ENCODE measurements at regions not wholly inside any gene's neighbourhood (a gene's known extent, or its start where the extent isn't known, plus 50 kb on each side); places are given as distances from the start of the nearest gene placed in this dataset.
"Not testable (repeated sequence)": the region's sequence is repeated elsewhere in the genome, so short reads cannot be mapped to it uniquely, and the experiment has no call there.

DNA sequence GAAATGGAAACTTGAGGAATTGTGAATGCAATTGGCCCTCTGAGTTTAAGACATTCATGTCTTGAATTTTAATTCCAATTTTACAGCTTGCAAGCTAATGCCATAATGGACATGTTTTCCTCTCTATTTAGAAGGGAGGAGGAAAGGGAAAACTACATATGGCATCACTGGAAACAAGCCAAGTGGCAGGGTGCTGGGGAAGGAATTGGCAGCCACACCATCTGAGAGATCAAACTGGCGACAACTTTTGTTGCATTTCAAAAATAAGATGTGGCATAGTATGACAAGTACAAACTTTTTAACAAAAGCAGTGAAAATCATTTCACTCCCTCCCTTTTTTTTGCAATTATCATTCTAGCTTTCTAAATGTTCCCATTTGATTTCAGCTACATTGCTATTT is 615.6 kb downstream of the CENPC start:
- DNase-seq (ENCODE audit: low read depth) = no peak

- not testable (repeated sequence) for DNase-seq (ENCODE audit: low read depth)
These were observed 616.4 kb downstream of the CENPC start for GRCh38 chr4:66928881-66929280.

DNA sequence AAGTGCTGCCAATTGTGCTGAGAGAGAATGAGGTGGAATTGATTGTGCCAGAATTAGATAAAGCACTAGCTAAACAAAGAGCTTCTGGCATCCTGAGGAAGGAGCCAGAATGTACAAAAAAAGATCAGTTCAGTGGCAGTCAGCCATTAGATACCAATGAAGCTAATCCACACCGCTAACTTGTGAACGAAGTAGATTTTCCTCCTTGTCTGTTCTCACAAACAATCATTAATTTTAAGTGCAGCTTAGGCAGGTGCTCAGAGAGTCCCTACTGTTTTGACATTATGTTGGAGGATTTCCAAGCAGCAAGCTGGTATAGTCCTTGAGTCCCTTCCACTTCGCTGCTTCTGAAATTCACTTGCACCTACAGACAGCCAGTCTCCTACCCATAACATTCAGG is 617.4 kb downstream of the CENPC start:
- no peak for DNase-seq (ENCODE audit: low read depth)

GRCh38 chr4:66926687-66927086 is 618.6 kb downstream of the CENPC start:
- no peak for DNase-seq (ENCODE audit: low read depth)

DNA sequence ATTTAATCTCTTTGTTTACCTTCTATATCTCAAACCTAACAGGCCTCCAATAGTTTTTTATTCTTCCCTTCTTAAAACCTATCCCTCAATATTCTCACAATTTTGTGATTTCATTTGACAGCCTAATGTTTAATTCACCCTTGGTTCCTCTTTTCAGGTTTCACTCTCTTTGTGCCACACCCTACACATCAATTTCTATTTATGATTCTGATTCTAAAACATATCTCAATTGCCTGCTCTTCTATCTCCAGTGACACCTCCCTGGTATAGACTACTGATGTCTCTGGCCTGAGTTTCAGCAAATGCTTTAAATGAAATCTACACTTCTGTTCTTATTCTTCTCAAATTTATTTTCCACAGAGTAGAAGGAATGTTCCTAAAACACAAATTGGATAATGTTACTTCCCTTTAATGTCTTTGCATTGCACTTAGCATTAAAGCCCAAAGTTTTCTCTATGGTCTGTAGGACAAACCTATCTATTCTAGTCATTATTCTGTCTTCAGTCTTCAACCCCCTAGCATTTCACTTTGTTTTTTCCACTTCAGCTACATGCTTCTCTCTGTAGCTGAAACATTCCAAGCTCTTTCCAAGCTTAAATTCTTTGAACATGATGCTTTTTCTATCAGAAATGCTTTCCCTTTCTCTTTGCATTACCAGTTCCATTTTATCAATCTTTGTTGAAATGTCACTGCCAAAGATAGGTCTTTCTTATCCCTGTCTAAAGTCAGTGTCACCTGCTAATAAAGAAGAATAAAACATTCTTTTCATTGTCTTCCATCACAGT is 622.0 kb downstream of the CENPC start:
- DNase-seq (ENCODE audit: low read depth) = no peak

- DNase-seq (ENCODE audit: low read depth) = no peak
These were observed 623.9 kb downstream of the CENPC start for GRCh38 chr4:66921433-66921832.

DNA sequence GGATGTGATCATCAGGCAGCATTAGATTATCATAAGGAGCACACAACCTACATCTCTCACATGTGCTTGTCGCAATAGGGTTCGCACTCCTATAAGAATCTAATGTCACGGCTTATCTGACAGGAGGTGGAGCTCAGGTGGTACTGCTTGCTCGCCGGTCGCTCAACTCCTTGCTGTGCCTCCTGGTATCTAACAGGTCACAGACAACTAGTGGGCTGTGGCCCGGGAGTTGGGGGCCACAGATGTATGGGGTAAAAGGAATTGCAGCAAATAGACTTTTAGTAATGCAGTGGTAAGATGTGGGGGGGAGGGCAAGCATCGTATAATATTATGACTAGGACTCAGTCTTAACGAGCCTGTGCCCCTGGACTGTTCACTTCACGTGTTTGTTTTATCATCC is 624.8 kb downstream of the CENPC start:
- no peak for DNase-seq (ENCODE audit: low read depth)

- no peak for DNase-seq (ENCODE audit: low read depth)
These were observed 633.4 kb downstream of the CENPC start for GRCh38 chr4:66911880-66912279.

- no peak for DNase-seq (ENCODE audit: low read depth)
These were observed 639.0 kb downstream of the CENPC start for GRCh38 chr4:66906314-66906713.

DNA sequence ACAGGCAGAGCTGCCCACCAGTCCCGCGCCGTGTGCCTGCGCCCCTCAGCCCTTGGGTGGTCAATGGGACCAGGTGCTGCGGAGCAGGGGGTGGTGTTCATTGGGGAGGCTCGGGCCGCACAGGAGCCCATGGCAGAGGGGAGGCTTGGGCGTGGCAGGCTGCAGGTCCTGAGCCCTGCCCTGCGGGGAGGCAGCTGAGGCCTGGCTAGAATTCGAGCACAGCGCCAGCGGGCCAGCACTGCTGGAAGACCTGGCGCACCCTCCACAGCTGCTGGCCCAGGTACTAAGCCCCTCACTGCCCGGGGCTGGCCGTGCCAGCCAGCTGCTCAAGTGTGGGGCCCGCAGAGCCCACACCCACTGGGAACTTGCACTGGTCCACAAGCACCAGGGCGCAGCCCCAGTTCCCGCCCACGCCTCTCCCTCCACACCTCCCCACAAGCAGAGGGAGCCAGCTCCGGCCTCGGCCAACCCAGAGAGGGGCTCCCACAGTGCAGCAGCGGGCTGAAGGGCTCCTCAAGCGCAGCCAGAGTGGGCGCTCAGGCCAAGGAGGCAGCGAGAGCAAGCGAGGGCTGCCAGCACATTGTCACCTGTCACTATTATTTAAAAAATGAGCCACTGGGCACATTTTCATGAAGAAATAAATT is 645.8 kb downstream of the CENPC start:
- no peak for DNase-seq (ENCODE audit: low read depth)

GRCh38 chr4:66893807-66894206 is 651.5 kb downstream of the CENPC start:
- no peak for DNase-seq (ENCODE audit: low read depth)

GRCh38 chr4:66887061-66887460 is 658.2 kb downstream of the CENPC start:
- DNase-seq (ENCODE audit: low read depth) = no peak

GRCh38 chr4:66885501-66886165 is 659.7 kb downstream of the CENPC start:
- no peak for DNase-seq (ENCODE audit: low read depth)

DNA sequence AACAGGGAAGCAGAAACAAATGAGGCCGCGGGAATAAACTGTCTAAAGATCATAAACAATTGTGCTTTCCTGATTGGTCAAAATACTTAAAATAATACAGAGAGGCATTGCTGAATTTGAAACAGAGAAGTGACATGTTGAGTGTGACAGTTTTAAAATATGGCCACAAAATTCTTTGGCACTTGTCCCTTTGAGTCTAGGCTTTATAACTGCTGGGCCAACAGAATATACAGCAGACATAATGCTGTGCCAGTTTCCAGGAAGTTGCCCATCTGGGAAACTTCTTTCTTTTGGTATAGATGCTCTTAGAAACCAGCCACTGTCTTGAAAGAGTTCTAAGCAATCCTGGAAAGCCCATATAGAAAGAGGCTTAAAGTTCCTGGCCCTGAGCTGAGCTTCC is 668.4 kb downstream of the CENPC start:
- DNase-seq (ENCODE audit: low read depth) = no peak

- DNase-seq (ENCODE audit: low read depth) = no peak
These were observed 672.6 kb downstream of the CENPC start for GRCh38 chr4:66872661-66873060.

DNA sequence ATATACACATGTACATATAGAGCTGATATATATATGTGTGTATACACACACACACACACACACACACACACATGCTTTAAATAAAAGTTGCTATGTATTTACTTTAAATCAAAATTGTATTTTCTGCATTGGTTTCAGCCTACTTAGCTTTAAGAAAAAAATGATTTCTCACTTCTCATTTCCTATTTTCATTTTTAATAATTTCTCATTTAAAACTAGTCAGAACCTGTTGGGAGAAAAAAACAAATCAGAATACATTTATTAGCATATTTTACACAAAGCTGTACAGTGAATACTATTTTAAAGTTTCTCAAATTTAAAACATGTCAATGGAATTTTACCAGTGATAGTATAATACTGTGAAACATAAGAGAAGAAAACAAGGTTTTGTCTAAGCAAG is 681.8 kb downstream of the CENPC start:
- no peak for DNase-seq (ENCODE audit: low read depth)

DNA sequence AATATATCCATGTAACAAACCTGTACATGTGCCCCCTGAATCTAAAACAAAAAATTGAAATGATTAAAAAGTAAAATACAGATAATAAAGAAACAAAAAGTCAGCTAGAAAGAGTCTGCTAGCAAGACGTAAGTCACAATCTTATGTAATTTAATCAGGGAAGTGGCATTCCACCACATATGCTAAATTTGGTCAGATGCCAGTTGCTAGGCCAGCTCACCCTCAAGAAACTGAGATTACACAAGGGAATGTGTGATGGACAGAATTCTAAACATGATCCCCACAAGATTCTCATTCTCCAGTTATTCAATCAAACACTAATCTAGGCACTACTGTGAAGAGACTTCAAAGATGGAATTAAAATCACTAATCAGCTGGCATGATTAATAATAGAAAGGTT is 689.3 kb downstream of the CENPC start:
- DNase-seq (ENCODE audit: low read depth) = no peak

GRCh38 chr4:66853845-66854244 is 691.5 kb downstream of the CENPC start:
- no peak for DNase-seq (ENCODE audit: low read depth)

DNA sequence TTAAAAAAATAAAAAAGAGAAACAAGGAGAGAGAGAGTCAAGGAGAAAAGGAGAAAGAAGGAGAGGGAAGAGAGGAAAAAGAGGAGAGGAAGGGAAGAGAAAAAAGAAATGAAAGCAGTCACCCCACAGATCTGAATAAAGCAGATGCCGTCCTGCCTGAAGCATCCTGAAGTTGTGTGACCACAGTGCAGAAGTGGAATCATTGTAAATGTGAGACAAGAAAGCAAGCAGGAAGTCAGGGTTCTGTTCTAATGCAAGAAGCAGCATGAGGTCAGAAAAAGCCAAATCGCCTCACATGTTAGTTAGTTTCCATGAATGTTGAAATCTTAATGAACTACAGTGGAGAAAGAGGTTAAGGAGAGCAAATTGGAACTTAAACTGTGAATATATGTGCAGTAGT is 692.5 kb downstream of the CENPC start:
- DNase-seq (ENCODE audit: low read depth) = no peak

- DNase-seq (ENCODE audit: low read depth) = no peak
These were observed 695.7 kb downstream of the CENPC start for GRCh38 chr4:66849596-66849995.

DNA sequence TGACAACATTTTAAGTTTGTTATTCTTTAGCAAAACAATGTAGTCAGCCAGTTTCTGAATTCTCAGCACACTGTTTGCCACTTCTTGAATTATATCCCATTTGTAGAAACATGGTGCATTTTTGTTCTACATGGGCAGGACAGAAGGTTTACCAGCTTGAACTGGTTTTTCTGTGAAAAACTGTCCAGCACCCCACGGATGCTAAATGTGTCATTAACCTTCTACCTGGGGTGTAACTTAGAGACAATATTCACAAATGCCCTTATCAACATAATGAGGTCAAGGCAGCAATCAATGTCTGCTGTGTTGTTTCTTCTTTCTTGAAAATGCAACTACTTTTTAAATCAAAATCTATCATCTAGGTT is 702.6 kb downstream of the CENPC start:
- DNase-seq (ENCODE audit: low read depth) = no peak

DNA sequence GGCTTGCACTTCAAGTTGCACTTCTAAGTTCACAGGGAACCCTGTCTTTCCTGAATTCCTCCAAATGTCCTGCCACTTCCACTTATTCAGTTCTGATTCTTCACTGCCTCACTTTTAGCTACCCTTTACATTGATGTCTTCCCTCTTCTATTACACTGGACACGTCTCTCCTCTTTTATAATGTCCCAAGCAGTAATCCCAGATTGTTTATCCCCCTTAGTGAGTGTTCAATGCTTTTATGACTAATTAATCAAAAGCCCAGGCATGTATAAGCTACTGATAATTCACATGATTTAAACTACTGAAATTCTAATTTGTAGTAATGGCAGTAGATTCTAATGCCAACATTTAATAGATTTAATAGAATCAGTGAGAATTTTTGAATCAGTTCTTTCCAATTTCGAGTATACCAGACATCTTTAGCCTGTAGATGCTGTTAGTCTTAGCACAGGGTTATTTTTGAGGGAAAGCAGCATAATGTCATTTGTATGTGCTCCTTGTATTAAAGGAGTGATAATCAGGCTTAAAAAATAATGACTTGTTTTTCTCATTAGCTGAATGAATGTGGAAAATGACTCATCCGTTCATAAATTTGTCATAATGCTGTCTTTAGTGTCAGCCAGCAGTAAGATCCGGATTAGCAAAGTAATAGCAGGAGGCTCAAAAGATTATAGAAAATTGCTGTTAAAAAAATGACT is 703.1 kb downstream of the CENPC start:
- DNase-seq (ENCODE audit: low read depth) = no peak

- DNase-seq (ENCODE audit: low read depth) = no peak
These were observed 705.1 kb downstream of the CENPC start for GRCh38 chr4:66840178-66840577.

All from stimulated activated CD8-positive, alpha-beta memory T cell treated with anti-CD3 and anti-CD28 coated beads, Interleukin-15, amount 100 ng/mL, for 24 hours (primary cell).